GM23338 (cell line): ENCODE measurements at regions not wholly inside any gene's neighbourhood (a gene's known extent, or its start where the extent isn't known, plus 50 kb on each side); places are given as distances from the start of the nearest gene placed in this dataset.

Experiments used
- EZH2 ChIP-seq: fragments of 200-600 bp; sonication (generic); IDR thresholded peaks from one replicate; pipeline ENCODE4 v1.8.0; 2017; ENCODE audit warnings: antibody characterized with exemption, mild to moderate bottlenecking, low read depth; ENCODE audit not compliant: unreplicated experiment
- TF ChIP-seq, protein P1 (sequence below), 2 experiments: fragments of 200-600 bp in 1 of 2; sonication (generic) in 1 of 2; conservative IDR thresholded peaks; 2 replicates each; pipeline versions ENCODE4 v1.5.1 to v1.6.1; 2016 to 2017; ENCODE audit warnings: antibody characterized with exemption in 2 of 2, low read depth in 2 of 2, mild to moderate bottlenecking in 2 of 2, moderate library complexity in 1 of 2

DNA sequence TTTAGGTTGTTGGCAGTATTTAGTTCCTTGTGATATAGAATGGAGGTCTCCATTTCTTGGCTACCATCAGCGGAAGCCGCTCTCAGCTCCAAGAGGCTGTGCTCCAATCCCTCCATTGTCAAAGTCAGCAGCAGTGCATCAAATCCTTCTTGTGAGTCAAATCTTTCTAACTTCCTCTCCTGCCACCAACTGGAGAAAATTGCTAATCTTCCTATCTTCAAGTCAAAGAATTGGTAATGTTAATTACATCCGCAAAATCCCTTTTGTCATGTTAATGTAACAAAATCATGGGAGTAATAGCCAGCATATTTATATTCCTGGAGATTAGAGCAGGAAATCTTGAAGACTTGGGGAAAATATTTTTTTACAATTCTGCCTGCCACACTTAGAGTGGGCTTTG, 436.4 kb upstream of the DYNLRB2 start:
- TF ChIP-seq, protein P1, sequence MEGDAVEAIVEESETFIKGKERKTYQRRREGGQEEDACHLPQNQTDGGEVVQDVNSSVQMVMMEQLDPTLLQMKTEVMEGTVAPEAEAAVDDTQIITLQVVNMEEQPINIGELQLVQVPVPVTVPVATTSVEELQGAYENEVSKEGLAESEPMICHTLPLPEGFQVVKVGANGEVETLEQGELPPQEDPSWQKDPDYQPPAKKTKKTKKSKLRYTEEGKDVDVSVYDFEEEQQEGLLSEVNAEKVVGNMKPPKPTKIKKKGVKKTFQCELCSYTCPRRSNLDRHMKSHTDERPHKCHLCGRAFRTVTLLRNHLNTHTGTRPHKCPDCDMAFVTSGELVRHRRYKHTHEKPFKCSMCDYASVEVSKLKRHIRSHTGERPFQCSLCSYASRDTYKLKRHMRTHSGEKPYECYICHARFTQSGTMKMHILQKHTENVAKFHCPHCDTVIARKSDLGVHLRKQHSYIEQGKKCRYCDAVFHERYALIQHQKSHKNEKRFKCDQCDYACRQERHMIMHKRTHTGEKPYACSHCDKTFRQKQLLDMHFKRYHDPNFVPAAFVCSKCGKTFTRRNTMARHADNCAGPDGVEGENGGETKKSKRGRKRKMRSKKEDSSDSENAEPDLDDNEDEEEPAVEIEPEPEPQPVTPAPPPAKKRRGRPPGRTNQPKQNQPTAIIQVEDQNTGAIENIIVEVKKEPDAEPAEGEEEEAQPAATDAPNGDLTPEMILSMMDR (conservative IDR thresholded peaks at IDR 0.05; ENCODE audit: low read depth in 2 of 2) = no peak; a peak in 1 of 4 replicates
- no peak for TF ChIP-seq EZH2
